M059J (cell line): ENCODE measurements at regions not wholly inside any gene's neighbourhood (a gene's known extent, or its start where the extent isn't known, plus 50 kb on each side); places are given as distances from the start of the nearest gene placed in this dataset.

Experiments used
- DNase-seq: peaks from one replicate; pipeline ENCODE4 v3.0.0-alpha.2; 2012; ENCODE audit warnings: low read depth

- no peak for DNase-seq
These were observed 64.6 kb upstream of the PIM1 start for GRCh38 chr6:37105148-37106050.

GRCh38 chr6:37106051-37106363 lies 63.9 kb upstream of the PIM1 start:
- DNase-seq, result no peak

- no peak for DNase-seq
These were observed 63.4 kb upstream of the PIM1 start for GRCh38 chr6:37106554-37106953.

- no peak for DNase-seq
These were observed 62.9 kb upstream of the PIM1 start for GRCh38 chr6:37106982-37107491.

GRCh38 chr6:37109714-37110499 lies 60.0 kb upstream of the PIM1 start:
- DNase-seq, result no peak

- DNase-seq, result no peak
These were observed 59.2 kb upstream of the PIM1 start for GRCh38 chr6:37110500-37111461.

GRCh38 chr6:37113976-37114375 lies 56.0 kb upstream of the PIM1 start:
- DNase-seq, result no peak

- DNase-seq, result no peak
These were observed 55.3 kb upstream of the PIM1 start for GRCh38 chr6:37114612-37115011.

- DNase-seq, result no peak
These were observed 54.6 kb upstream of the PIM1 start for GRCh38 chr6:37115236-37115895.

- DNase-seq, result no peak
These were observed 53.6 kb upstream of the PIM1 start for GRCh38 chr6:37116326-37116725.

- no peak for DNase-seq
These were observed 50.5 kb upstream of the PIM1 start for GRCh38 chr6:37119387-37119886.
